ENCODE measurements at regions not wholly inside any gene's neighbourhood (a gene's known extent, or its start where the extent isn't known, plus 50 kb on each side); places are given as distances from the start of the nearest gene placed in this dataset.

DNA sequence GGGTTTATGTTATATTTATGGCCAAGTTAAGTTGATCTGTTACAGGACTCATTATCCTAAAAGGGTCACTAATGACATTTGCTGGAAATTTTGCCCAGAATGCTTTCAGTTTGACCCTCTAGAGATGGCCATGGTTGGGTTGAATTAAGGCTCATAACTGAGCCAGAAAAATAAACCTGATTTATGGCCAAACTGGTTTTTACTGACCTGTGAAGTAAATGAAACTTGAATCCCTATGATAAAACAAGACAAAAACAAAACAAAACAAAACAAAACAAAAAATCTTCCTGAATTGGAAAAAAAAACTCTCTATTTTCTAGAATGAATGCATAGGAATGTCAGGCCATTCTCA, 72.5 kb upstream of the CLDN14 start:
- H3K4me3 ChIP-seq (ENCODE audit: low read depth, low read length, poor library complexity, severe bottlenecking) = no peak overlapping the region
- intact Hi-C loops (cut with micrococcal nuclease; ENCODE audit: unreplicated experiment) = no loop called here
- no peaks in the 10 kb centered on the region for H3K79me2 ChIP-seq (ENCODE audit: insufficient read depth, low read depth, low read length)
- no peaks in the 10 kb centered on the region for H3K9me2 ChIP-seq (ENCODE audit: insufficient read depth, low read length)
- CTCF ChIA-PET (ENCODE audit: unreplicated experiment) = no interaction called here
- no peak overlapping the region for H3K4me2 ChIP-seq (ENCODE audit: low read length)
- TF ChIP-seq, protein P1, sequence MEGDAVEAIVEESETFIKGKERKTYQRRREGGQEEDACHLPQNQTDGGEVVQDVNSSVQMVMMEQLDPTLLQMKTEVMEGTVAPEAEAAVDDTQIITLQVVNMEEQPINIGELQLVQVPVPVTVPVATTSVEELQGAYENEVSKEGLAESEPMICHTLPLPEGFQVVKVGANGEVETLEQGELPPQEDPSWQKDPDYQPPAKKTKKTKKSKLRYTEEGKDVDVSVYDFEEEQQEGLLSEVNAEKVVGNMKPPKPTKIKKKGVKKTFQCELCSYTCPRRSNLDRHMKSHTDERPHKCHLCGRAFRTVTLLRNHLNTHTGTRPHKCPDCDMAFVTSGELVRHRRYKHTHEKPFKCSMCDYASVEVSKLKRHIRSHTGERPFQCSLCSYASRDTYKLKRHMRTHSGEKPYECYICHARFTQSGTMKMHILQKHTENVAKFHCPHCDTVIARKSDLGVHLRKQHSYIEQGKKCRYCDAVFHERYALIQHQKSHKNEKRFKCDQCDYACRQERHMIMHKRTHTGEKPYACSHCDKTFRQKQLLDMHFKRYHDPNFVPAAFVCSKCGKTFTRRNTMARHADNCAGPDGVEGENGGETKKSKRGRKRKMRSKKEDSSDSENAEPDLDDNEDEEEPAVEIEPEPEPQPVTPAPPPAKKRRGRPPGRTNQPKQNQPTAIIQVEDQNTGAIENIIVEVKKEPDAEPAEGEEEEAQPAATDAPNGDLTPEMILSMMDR (conservative IDR thresholded peaks at IDR 0.05; ENCODE audit: low read length) = no peak
- no peak for TF ChIP-seq EZH2phosphoT487 (IDR thresholded peaks at IDR 0.05; ENCODE audit: borderline replicate concordance, low read depth, low read length)
- POLR2A ChIA-PET = no interaction called here
- no peaks in the 10 kb centered on the region for H3K9me3 ChIP-seq (ENCODE audit: low read length)
- H4K20me1 ChIP-seq (ENCODE audit: insufficient read depth, low read length) = no peaks in the 10 kb centered on the region
- DNase-seq (ENCODE audit: low spot score) = no peak
- no peak overlapping the region for H2AFZ ChIP-seq (ENCODE audit: low read length)
- no peak overlapping the region for H3K27ac ChIP-seq (ENCODE audit: low read depth, low read length, poor library complexity, severe bottlenecking)
- no peaks in the 10 kb centered on the region for H3K36me3 ChIP-seq (ENCODE audit: insufficient read depth, low read length)
- BruUV-seq (replicated peaks) = no TSS peak
- H3K4me1 ChIP-seq (ENCODE audit: insufficient read depth, low read length, poor library complexity, severe bottlenecking) = no peaks in the 10 kb centered on the region

DNA sequence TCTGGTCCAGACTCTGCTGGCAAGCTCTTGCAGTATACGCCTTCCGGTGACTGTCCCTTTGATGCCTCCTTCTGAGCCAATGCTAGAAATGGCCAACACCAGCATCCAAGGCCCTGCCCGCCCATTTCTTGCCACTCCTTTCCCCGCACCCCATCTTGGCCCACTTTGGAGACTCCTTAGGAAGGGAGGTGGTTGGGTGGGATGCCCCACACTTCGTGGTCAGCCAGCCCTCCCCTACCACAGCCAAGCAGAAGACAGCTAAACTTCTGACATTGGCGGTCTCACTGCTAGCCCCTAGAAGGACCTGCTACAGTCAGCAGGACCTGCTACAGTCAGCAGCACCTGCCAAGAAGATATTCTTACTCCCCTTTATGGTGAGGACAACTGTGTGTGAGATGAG, 73.5 kb upstream of the CLDN14 start:
- BruUV-seq (replicated peaks) = no TSS peak
- no peaks in the 10 kb centered on the region for H3K9me2 ChIP-seq (ENCODE audit: insufficient read depth, low read length)
- no peak overlapping the region for H3K4me3 ChIP-seq (ENCODE audit: low read depth, low read length, poor library complexity, severe bottlenecking)
- no peaks in the 10 kb centered on the region for H4K20me1 ChIP-seq (ENCODE audit: insufficient read depth, low read length)
- DNase-seq (ENCODE audit: low spot score) = no peak
- H2AFZ ChIP-seq (ENCODE audit: low read length) = no peak overlapping the region
- intact Hi-C loops (cut with micrococcal nuclease; ENCODE audit: unreplicated experiment) = no loop called here
- no peak for TF ChIP-seq EZH2phosphoT487 (IDR thresholded peaks at IDR 0.05; ENCODE audit: borderline replicate concordance, low read depth, low read length)
- TF ChIP-seq, protein P1 (conservative IDR thresholded peaks at IDR 0.05; ENCODE audit: low read length) = no peak
- no peaks in the 10 kb centered on the region for H3K4me1 ChIP-seq (ENCODE audit: insufficient read depth, low read length, poor library complexity, severe bottlenecking)
- H3K4me2 ChIP-seq (ENCODE audit: low read length) = no peak overlapping the region
- H3K9me3 ChIP-seq (ENCODE audit: low read length) = no peaks in the 10 kb centered on the region
- ChIA-PET CTCF (ENCODE audit: unreplicated experiment) (no interaction called here), POLR2A (no interaction called here)
- no peaks in the 10 kb centered on the region for H3K36me3 ChIP-seq (ENCODE audit: insufficient read depth, low read length)
- no peaks in the 10 kb centered on the region for H3K79me2 ChIP-seq (ENCODE audit: insufficient read depth, low read depth, low read length)
- H3K27ac ChIP-seq (ENCODE audit: low read depth, low read length, poor library complexity, severe bottlenecking) = no peak overlapping the region

DNA sequence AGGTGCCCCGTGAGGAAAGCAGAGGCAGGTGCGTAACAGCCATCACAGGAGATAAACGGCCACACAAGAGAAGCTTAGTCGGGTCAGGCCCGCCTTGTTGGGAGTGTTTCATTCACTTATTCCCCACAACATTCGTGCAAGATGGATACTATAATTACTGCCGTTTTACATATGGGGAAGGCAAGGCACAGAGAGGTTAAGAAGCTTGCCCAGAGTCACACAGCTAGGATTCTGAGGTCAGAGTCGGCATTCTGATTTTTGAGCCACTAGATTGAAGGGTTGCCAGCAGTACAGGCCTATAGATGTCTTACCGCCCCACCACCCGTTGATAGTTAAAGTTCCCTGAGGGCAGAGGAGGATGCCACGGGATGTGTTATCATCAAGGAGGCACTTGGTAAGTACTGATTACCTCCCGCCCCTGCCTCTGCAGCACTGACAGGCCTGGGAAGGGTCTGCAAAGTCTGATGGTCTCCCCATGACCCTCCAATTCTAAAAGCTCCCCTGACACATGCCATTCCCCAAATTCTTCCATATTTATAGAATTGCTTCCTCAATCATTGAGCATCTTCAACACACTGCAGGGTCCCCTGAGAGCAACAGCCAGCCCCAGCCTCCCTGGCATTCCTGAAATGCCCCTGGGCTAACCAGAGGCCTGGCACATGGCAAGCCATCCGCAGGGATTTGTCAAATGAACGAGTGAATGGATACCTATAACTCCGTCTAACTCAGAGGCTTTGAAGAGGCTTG, 74.7 kb upstream of the CLDN14 start:
- POLR2A ChIA-PET = interaction anchor here (1.1 kb wide), 1 partner anchor 23 kb away, joined by 3 read pairs; no protein-coding TSS in a partner anchor
- intact Hi-C loops (cut with micrococcal nuclease; ENCODE audit: unreplicated experiment) = no loop called here
- Histone ChIP-seq H3K4me1 (ENCODE audit: insufficient read depth, low read length, poor library complexity, severe bottlenecking) (no peaks in the 10 kb centered on the region), H3K9me3 (ENCODE audit: low read length) (no peaks in the 10 kb centered on the region), H3K36me3 (ENCODE audit: insufficient read depth, low read length) (no peaks in the 10 kb centered on the region), H2AFZ (ENCODE audit: low read length) (no peak overlapping the region), H3K4me3 (ENCODE audit: low read depth, low read length, poor library complexity, severe bottlenecking) (no peak overlapping the region), H4K20me1 (ENCODE audit: insufficient read depth, low read length) (no peaks in the 10 kb centered on the region), H3K79me2 (ENCODE audit: insufficient read depth, low read depth, low read length) (no peaks in the 10 kb centered on the region), H3K27ac (ENCODE audit: low read depth, low read length, poor library complexity, severe bottlenecking) (no peak overlapping the region), H3K9me2 (ENCODE audit: insufficient read depth, low read length) (no peaks in the 10 kb centered on the region), H3K4me2 (ENCODE audit: low read length) (no peak overlapping the region)
- no TSS peak for BruUV-seq (replicated peaks)
- CTCF ChIA-PET (ENCODE audit: unreplicated experiment) = no interaction called here
- DNase-seq (ENCODE audit: low spot score) = no peak
- no peak for TF ChIP-seq EZH2phosphoT487 (IDR thresholded peaks at IDR 0.05; ENCODE audit: borderline replicate concordance, low read depth, low read length)
- TF ChIP-seq, protein P1 (conservative IDR thresholded peaks at IDR 0.05; ENCODE audit: low read length) = no peak

Data from OCI-LY7 (cell line).